Endothelial cell of umbilical vein (primary cell): ENCODE measurements at regions not wholly inside any gene's neighbourhood (a gene's known extent, or its start where the extent isn't known, plus 50 kb on each side); places are given as distances from the start of the nearest gene placed in this dataset.

Experiments used
- BruUV-seq: library from RNA; stranded (reverse); fragments of 400-500 nt; replicated peaks from 2 replicates; lab custom pipeline; 2021; lab: Mats Ljungman, UMichigan
- CTCF ChIA-PET: fragments of 300-600, 350-600 bp; sonication (Branson Sonifier 250); formaldehyde crosslinking; loops from one replicate; lab custom pipeline; 2021; ENCODE audit warnings: antibody characterized with exemption, inconsistent platforms; lab: Charles Lee
- POLR2A ChIA-PET: fragments of 300-600, 350-600 bp; sonication (Branson Sonifier 250); formaldehyde crosslinking; loops from one replicate; lab custom pipeline; 2021; ENCODE audit warnings: antibody characterized with exemption, inconsistent platforms; lab: Charles Lee
- DNase-seq: peaks from one replicate; pipeline ENCODE4 v3.0.0-alpha.2; 2011; ENCODE audit warnings: low read depth, low spot score
- FAIRE-seq: peaks from 2 replicates; lab custom pipeline; 2011; peaks lifted over from hg19 to GRCh38; lab: Jason Lieb, UNC
- H2AFZ ChIP-seq: 2 replicates; pipeline ENCODE4 v1.6.0; 2012; ENCODE audit warnings: low read depth, low read length, control low read depth, inconsistent platforms
- H3K27ac ChIP-seq: 2 replicates; pipeline ENCODE4 v1.5.1; 2011; ENCODE audit warnings: low read depth, mild to moderate bottlenecking, control low read depth, low read length, moderate library complexity; ENCODE audit not compliant: insufficient read depth
- H3K27me3 ChIP-seq, 2 experiments: 2 replicates each; pipeline versions ENCODE4 v1.6.0 to v1.6.1; 2011; ENCODE audit warnings: low read length in 2 of 2, mixed read lengths in 1 of 2; ENCODE audit not compliant: control insufficient read depth in 2 of 2, insufficient read depth in 2 of 2
- H3K36me3 ChIP-seq, 2 experiments: 2 replicates in 1 of 2; 3 replicates in 1 of 2; pipeline ENCODE4 v1.5.1; 2011; ENCODE audit warnings: low read length in 2 of 2, mild to moderate bottlenecking in 1 of 2, moderate library complexity in 1 of 2; ENCODE audit not compliant: control insufficient read depth in 2 of 2, insufficient read depth in 2 of 2; ENCODE audit errors: extremely low read depth in 1 of 2
- H3K4me1 ChIP-seq: 3 replicates; pipeline ENCODE4 v1.5.1; 2011; ENCODE audit warnings: mild to moderate bottlenecking, low read length; ENCODE audit not compliant: control insufficient read depth, insufficient read depth; ENCODE audit errors: extremely low read depth
- H3K4me2 ChIP-seq: 2 replicates; pipeline ENCODE4 v1.6.1; 2011; ENCODE audit warnings: low read length, control low read depth, mixed read lengths; ENCODE audit not compliant: insufficient read depth
- H3K4me3 ChIP-seq, 3 experiments: fragments of 200-600 bp in 1 of 3; sonication (generic), shearing (Covaris generic) in 1 of 3; replicated peaks in 1 of 3; 2 replicates each; pipeline ENCODE4 v1.5.1; 2011 to 2016; ENCODE audit warnings: control low read depth in 3 of 3, low read length in 3 of 3, mild to moderate bottlenecking in 2 of 3, inconsistent platforms in 1 of 3, low read depth in 1 of 3, moderate library complexity in 1 of 3; ENCODE audit not compliant: insufficient read depth in 1 of 3
- H3K79me2 ChIP-seq: 2 replicates; pipeline ENCODE4 v1.6.0; 2012; ENCODE audit warnings: low read length, inconsistent platforms; ENCODE audit not compliant: control insufficient read depth, insufficient read depth
- H3K9ac ChIP-seq: replicated peaks from 2 replicates; pipeline ENCODE3; 2011; ENCODE audit warnings: low read length, control low read depth; ENCODE audit not compliant: insufficient read depth; ENCODE audit errors: extremely low read depth
- H3K9me1 ChIP-seq: replicated peaks from 3 replicates; pipeline ENCODE4 v1.6.0; 2011; ENCODE audit warnings: mild to moderate bottlenecking, low read length; ENCODE audit not compliant: control insufficient read depth, insufficient read depth; ENCODE audit errors: extremely low read depth
- H3K9me3 ChIP-seq: replicated peaks from 2 replicates; pipeline ENCODE4 v1.5.1; 2012; ENCODE audit warnings: low read length, inconsistent platforms; ENCODE audit not compliant: control insufficient read depth, insufficient read depth
- H4K20me1 ChIP-seq: replicated peaks from 2 replicates; pipeline ENCODE3; 2011; ENCODE audit warnings: mild to moderate bottlenecking, low read length; ENCODE audit not compliant: control insufficient read depth, insufficient read depth; ENCODE audit errors: extremely low read depth
- EZH2 ChIP-seq: IDR thresholded peaks from 2 replicates; pipeline ENCODE4 v1.6.1; 2012; ENCODE audit warnings: borderline replicate concordance, low read depth, mild to moderate bottlenecking, moderate library complexity, low read length, inconsistent platforms; ENCODE audit not compliant: severe bottlenecking
- FOS ChIP-seq: IDR thresholded peaks from 2 replicates; pipeline ENCODE4 v1.6.1; 2011; ENCODE audit warnings: mild to moderate bottlenecking, low read length, moderate library complexity, borderline replicate concordance; ENCODE audit not compliant: insufficient read depth
- GATA2 ChIP-seq: IDR thresholded peaks from 2 replicates; pipeline ENCODE4 v1.7.0; 2011; ENCODE audit warnings: low read depth, mild to moderate bottlenecking, moderate library complexity, mixed read lengths, low read length; ENCODE audit not compliant: insufficient read length, insufficient read depth
- JUN ChIP-seq: IDR thresholded peaks from 2 replicates; pipeline ENCODE4 v1.6.1; 2011; ENCODE audit warnings: borderline replicate concordance, low read depth; ENCODE audit not compliant: insufficient read length, insufficient read depth
- MYC ChIP-seq: IDR thresholded peaks from one replicate; pipeline ENCODE4 v1.6.1; 2011; ENCODE audit warnings: mild to moderate bottlenecking, low read depth, low read length
- POLR2A ChIP-seq: IDR thresholded peaks from 2 replicates; pipeline ENCODE4 v1.6.1; 2012; ENCODE audit warnings: low read depth, mild to moderate bottlenecking, control low read depth, low read length
- POLR2AphosphoS5 ChIP-seq: IDR thresholded peaks from 2 replicates; pipeline ENCODE4 v1.6.1; 2012; ENCODE audit warnings: low read depth, mild to moderate bottlenecking, control low read depth, low read length, moderate library complexity; ENCODE audit not compliant: insufficient read depth
- dilution Hi-C: fragments of 300-500 bp; cut with MboI; formaldehyde crosslinking; loops from one replicate; pipeline ENCODE4 v1.15.0; 2019; ENCODE audit warnings: low sequenced_read_pairs; ENCODE audit not compliant: extremely low pct_ligation_motif_present
- intact Hi-C: fragments of 100-400 bp; cut with micrococcal nuclease; formaldehyde crosslinking; loops from one replicate; pipeline ENCODE4 v1.10.0; 2022
- TF ChIP-seq, protein P1 (sequence below): IDR thresholded peaks from 2 replicates; pipeline ENCODE4 v1.6.1; 2011; ENCODE audit not compliant: insufficient read depth, insufficient read length
- TF ChIP-seq, protein P2 (sequence below), 2 donors: IDR thresholded peaks; 1 replicate in 1 of 2; 2 replicates in 1 of 2; pipeline ENCODE4 v1.5.1; 2011; ENCODE audit warnings: low read length in 2 of 2, mild to moderate bottlenecking in 2 of 2, moderate library complexity in 2 of 2, control low read depth in 1 of 2, inconsistent platforms in 1 of 2, low read depth in 1 of 2; ENCODE audit not compliant: insufficient read depth in 1 of 2; ENCODE audit errors: extremely low read depth in 1 of 2

- dilution Hi-C loops (no loop called here), intact Hi-C loops (no loop called here)
- no peak overlapping the region for H3K4me2 ChIP-seq
- no peak for FAIRE-seq
- no peaks in the 10 kb centered on the region for H3K79me2 ChIP-seq
- no peak overlapping the region for H3K27ac ChIP-seq
- TF ChIP-seq POLR2A (no peak), GATA2 (no peak), JUN (no peak), FOS (no peak), POLR2AphosphoS5 (no peak), EZH2 (no peak)
- no peak overlapping the region for H3K4me3 ChIP-seq
- H4K20me1 ChIP-seq: no peaks in the 10 kb centered on the region
- no peak overlapping the region for H3K9ac ChIP-seq
- no peaks in the 10 kb centered on the region for H3K4me1 ChIP-seq
- H3K9me1 ChIP-seq: no peaks in the 10 kb centered on the region
- peaks cover 2 to 8% of the 10 kb centered on the region in 2 experiments for H3K27me3 ChIP-seq
- ChIA-PET CTCF (interaction anchor here (1.0 to 1.1 kb wide), 2 partner anchors 17 to 151 kb away, joined by 3 read pairs; no protein-coding TSS in a partner anchor), POLR2A (no interaction called here)
- H3K9me3 ChIP-seq: no peaks in the 10 kb centered on the region
- no TSS peak for BruUV-seq
- H2AFZ ChIP-seq: no peak overlapping the region
- no peak for DNase-seq
- no peaks in the 10 kb centered on the region for H3K36me3 ChIP-seq
Measured at GRCh38 chr6:11830520-11830919, 51.9 kb upstream of the ADTRP start.

GRCh38 chr6:11830105-11830504 lies 51.5 kb upstream of the ADTRP start:
- no peak overlapping the region for H3K27ac ChIP-seq
- ChIA-PET POLR2A (no interaction called here), CTCF (interaction anchor here (1.0 to 1.1 kb wide), 2 partner anchors 17 to 151 kb away, joined by 3 read pairs; no protein-coding TSS in a partner anchor)
- no peaks in the 10 kb centered on the region for H3K9me1 ChIP-seq
- no peak overlapping the region for H3K9ac ChIP-seq
- no peaks in the 10 kb centered on the region for H3K79me2 ChIP-seq
- BruUV-seq: no TSS peak
- peaks cover 2 to 8% of the 10 kb centered on the region in 2 experiments for H3K27me3 ChIP-seq
- dilution Hi-C loops (no loop called here), intact Hi-C loops (no loop called here)
- H3K4me1 ChIP-seq: no peaks in the 10 kb centered on the region
- no peaks in the 10 kb centered on the region for H3K36me3 ChIP-seq
- H3K9me3 ChIP-seq: no peaks in the 10 kb centered on the region
- DNase-seq (no peak), FAIRE-seq (no peak)
- no peak for TF ChIP-seq POLR2AphosphoS5
- TF ChIP-seq, protein P1, sequence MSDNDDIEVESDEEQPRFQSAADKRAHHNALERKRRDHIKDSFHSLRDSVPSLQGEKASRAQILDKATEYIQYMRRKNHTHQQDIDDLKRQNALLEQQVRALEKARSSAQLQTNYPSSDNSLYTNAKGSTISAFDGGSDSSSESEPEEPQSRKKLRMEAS: no peak
- TF ChIP-seq, protein P2, sequence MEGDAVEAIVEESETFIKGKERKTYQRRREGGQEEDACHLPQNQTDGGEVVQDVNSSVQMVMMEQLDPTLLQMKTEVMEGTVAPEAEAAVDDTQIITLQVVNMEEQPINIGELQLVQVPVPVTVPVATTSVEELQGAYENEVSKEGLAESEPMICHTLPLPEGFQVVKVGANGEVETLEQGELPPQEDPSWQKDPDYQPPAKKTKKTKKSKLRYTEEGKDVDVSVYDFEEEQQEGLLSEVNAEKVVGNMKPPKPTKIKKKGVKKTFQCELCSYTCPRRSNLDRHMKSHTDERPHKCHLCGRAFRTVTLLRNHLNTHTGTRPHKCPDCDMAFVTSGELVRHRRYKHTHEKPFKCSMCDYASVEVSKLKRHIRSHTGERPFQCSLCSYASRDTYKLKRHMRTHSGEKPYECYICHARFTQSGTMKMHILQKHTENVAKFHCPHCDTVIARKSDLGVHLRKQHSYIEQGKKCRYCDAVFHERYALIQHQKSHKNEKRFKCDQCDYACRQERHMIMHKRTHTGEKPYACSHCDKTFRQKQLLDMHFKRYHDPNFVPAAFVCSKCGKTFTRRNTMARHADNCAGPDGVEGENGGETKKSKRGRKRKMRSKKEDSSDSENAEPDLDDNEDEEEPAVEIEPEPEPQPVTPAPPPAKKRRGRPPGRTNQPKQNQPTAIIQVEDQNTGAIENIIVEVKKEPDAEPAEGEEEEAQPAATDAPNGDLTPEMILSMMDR (IDR thresholded peaks at IDR 0.05; ENCODE audit: extremely low read depth in 1 of 2, insufficient read depth in 1 of 2, low read depth in 1 of 2, low read length in 2 of 2): no peak
- no peak for TF ChIP-seq MYC
- no peak for TF ChIP-seq GATA2
- no peak for TF ChIP-seq EZH2
- TF ChIP-seq POLR2A: no peak
- TF ChIP-seq JUN: no peak
- no peak for TF ChIP-seq FOS
- H4K20me1 ChIP-seq: no peaks in the 10 kb centered on the region
- no peak overlapping the region for H3K4me2 ChIP-seq
- H2AFZ ChIP-seq: no peak overlapping the region
- no peak overlapping the region for H3K4me3 ChIP-seq
